NCI-H2171 (cell line): ENCODE measurements at regions not wholly inside any gene's neighbourhood (a gene's known extent, or its start where the extent isn't known, plus 50 kb on each side); places are given as distances from the start of the nearest gene placed in this dataset.
"Not testable (repeated sequence)": the region's sequence is repeated elsewhere in the genome, so short reads cannot be mapped to it uniquely, and the experiment has no call there.

ENCODE experiments used
- DNase-seq: peaks from one replicate; lab custom pipeline; 2025; lab: John Stamatoyannopoulos, UW

- DNase-seq: no peak
Measured at GRCh38 chr13:76349700-76350099, 536.5 kb downstream of the KCTD12 start.

DNA sequence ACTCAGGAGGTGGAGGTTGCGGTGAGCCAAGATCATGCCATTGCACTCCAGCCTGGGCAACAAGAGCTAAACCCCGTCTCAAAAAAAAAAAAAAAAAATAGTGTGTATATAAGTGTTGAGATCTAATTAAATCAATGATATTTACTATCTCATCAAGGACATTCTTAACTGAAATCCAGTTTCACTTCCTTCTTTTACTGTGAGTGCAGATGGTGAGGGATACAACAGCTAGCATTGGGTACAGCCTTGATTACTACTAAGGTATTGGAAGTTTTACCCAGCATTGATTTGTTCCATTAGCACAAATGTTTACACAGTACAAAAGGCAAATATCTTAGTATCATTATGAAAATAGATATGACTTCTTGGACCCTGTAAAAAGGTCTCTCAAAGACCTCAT, 546.6 kb downstream of the KCTD12 start:
- no peak for DNase-seq

DNA sequence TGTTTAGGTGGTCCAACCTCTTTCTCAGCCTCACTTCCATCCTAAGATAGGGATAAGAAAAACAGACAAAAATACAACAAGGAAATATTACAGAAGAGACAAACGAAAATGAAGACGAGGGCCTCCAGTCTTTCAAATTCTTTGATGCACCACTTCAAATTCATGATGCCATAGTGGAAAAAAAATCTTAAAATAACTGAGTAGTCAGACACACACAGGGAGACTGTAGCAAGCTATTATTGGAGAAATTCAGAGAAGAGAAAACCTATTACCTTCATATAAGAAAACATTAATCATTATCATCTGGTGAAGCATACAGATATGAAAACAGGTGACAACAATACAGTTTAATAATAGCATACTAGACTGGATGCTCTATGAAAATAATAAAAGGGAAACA, 548.2 kb downstream of the KCTD12 start:
- DNase-seq: no peak

DNA sequence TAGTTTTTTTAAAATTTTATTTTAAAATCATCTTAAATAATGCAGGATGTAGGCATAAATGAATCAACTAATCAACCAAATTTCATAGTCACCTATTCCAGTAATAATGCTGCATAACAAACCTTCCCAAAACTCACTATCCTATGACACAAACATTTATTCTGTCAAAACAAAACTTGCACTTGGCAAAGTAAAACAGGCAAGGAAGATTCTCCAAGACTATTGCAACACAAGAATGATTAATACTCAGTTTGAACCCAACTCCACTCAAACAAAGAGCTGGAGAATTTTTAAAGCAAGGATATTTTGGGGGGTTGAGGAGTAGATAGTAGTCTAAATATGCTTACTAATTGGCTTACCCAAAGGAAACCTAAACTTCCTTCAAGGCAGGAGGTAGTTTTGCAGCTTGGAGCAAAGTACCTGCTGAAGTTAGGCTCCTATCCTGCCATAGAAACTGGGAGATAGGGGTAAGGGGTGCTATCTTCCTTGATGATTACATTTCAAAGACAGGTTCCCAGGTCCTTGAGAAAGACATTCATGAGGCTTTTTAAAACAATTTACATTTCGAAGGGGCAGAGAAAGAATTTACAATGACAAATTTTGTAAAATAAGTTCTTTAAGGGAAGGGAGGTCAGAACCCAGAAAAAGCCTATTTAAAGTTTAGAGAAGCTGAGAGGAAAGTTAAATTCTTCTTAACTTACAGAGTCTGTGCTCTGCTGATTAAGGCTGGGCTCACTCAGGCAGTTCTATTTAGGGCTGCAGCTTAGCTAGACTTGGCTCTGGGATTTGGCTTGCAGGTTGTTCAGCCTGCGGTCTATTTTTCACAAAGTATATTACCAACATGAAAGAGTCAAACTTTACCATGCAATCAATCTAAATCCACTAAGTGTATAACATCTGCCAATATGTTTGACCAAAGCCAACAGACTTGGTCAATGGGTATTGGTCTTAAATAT, 549.0 kb downstream of the KCTD12 start:
- no peak for DNase-seq

GRCh38 chr13:76335463-76335862, 550.7 kb downstream of the KCTD12 start:
- DNase-seq: no peak

- DNase-seq: no peak
Measured at GRCh38 chr13:76331943-76332712, 554.1 kb downstream of the KCTD12 start.

GRCh38 chr13:76330761-76331160, 555.4 kb downstream of the KCTD12 start:
- no peak for DNase-seq

GRCh38 chr13:76329866-76330580, 556.2 kb downstream of the KCTD12 start:
- DNase-seq: no peak

GRCh38 chr13:76329004-76329403, 557.2 kb downstream of the KCTD12 start:
- no peak for DNase-seq

DNA sequence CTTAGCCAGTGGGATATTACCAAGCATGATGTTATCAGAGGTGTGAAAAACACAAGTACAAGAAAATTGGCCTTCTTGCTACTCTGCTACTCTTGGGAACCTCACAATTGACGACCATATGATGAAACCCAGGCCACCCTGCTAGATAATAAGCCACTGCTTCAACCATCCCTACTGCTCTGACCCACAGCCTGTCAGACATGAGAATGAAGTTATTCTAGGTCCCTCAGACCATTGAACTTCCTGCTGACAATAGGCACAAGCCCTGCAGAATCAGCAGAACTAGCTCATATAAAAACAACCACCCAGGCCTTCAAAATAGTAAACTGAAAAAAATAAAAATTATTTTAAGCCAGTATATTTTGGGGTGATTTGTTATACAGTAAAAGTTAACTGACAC, 559.9 kb downstream of the KCTD12 start:
- no peak for DNase-seq

DNA sequence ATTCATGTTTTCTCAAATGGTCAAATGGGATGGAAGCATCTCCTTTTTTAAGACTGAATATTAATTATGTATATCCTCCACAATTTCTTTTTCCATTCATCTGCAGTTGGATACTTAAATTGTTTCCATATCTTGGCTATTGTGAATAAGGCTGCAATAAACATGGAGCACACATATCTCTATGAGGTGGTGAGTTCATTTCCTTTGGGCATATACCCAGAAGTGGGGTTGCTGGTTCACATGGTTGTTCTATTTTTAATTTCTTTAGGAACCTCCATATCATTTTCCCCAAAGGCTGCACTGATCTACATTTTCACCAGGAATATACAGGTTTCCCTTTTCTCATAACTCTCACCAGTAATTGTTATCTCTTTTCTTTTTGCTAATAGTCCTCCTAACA, 566.3 kb downstream of the KCTD12 start:
- DNase-seq: no peak

GRCh38 chr13:76316998-76317527, 569.1 kb downstream of the KCTD12 start:
- no peak for DNase-seq

GRCh38 chr13:76314495-76314894, 571.7 kb downstream of the KCTD12 start:
- DNase-seq: no peak

DNA sequence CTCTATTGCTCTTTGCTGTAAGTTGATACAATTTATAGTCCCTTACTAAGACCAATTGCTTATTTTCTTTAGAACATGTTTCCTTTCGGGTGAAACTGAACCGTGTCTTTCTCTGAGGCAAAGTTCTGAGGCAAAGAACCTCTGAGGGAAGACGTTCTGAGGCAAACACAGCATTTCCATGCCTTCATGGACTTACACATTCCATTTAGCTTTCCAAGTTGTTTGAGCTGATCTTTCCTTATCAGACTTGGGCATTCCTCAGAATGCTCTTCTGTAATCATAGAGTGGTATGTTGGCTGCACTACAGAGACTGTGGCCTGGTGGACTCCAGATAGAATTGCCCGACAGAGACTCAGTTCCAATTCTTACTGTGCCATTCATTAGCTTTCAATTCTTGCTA, 579.1 kb downstream of the KCTD12 start:
- no peak for DNase-seq

- no peak for DNase-seq
Measured at GRCh38 chr13:76300688-76301087, 585.5 kb downstream of the KCTD12 start.

GRCh38 chr13:76297331-76297730, 588.9 kb downstream of the KCTD12 start:
- DNase-seq: peak; percentile 42

DNA sequence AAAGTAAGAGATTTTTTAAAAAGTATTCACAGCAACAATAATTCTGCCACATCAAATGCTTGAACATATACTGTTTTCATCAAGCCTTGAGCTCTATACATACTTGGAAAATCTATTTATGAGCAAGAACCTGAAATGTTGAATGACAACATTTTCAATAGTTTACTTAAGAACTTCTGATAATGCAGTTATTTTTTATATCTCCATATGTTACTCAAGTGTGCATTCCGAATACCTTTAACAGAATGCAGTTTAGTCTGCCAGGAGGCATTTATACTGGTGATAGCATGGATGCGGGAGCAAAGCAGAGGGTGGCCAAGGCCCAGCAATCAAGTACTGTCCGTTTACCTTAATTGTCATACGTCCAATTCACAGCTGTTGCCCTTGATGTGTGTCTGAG, 589.5 kb downstream of the KCTD12 start:
- no peak for DNase-seq

GRCh38 chr13:76295020-76295419, 591.2 kb downstream of the KCTD12 start:
- DNase-seq: not testable (repeated sequence)

- no peak for DNase-seq
Measured at GRCh38 chr13:76293751-76294150, 592.5 kb downstream of the KCTD12 start.

DNA sequence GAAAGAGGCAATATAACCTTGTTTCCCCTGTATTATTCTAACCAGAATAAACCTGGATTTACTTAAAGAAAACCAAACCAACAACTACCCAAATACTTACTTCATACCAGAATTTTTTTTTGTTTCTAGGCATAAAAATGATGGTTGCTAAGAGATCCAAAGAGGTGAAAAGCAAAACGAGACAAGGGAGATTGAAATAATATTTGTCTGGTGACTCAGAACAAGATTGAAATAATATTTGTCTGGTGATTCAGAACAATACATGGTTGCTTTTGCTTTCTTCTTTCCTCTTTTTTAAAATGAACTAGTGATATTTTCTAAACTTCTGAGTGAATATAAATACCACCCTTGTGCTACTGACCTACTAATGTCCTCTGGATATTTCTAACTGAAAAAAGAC, 592.9 kb downstream of the KCTD12 start:
- DNase-seq: no peak

DNA sequence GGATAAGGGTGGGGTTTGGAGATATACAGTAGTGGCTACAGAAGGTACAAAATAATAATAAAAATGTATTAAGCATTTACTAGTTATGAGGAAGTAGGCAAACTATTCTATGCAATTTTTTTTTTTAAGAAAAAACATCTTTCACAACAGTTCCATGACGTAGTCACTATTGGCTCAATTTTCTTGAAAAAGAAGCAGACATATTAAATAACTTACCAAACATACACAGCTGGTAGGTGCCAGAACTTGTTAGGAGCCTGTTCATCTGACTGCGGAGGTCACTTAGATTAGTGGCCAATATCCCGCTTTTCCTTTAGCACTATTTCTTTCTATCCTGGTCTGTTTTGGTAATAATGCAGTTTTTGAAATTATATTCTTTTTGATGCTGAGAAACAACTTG, 593.5 kb downstream of the KCTD12 start:
- no peak for DNase-seq

- DNase-seq: no peak
Measured at GRCh38 chr13:76292031-76292430, 594.2 kb downstream of the KCTD12 start.
